WI38 (cell line): ENCODE measurements at regions not wholly inside any gene's neighbourhood (a gene's known extent, or its start where the extent isn't known, plus 50 kb on each side); places are given as distances from the start of the nearest gene placed in this dataset.

Experiments
- H3K4me3 ChIP-seq: 2 replicates; pipeline ENCODE4 v1.5.1; 2011; ENCODE audit warnings: low read depth, mild to moderate bottlenecking, control low read depth, low read length
- CTCF ChIP-seq: IDR thresholded peaks from 2 replicates; pipeline ENCODE4 v1.5.1; 2012; ENCODE audit warnings: low read depth, mild to moderate bottlenecking, control low read depth, low read length

- H3K4me3 ChIP-seq = no peak overlapping the region
- TF ChIP-seq CTCF = no peak
Observed at GRCh38 chr10:108639010-108639409, 1284.3 kb downstream of the XPNPEP1 start.

DNA sequence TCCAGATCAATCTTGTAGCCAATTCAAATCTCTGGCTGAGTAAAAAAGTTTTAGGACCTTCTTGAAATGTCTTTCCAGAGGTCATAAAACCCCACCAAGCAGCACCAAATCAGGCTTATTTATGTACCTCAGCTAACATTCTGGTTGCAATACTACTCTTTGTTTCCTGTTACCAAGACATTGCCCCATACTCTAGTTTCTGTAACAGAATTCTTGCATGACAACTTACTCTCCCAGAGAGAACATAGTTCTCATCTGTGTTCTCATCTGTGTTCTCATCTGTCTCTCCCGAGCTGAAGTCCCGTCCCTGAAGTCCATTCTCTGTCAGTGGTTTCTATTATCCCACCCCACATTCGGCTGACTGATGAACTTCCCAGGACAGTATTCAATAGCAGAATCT lies 1285.1 kb downstream of the XPNPEP1 start:
- no peak for TF ChIP-seq CTCF
- no peak overlapping the region for H3K4me3 ChIP-seq

DNA sequence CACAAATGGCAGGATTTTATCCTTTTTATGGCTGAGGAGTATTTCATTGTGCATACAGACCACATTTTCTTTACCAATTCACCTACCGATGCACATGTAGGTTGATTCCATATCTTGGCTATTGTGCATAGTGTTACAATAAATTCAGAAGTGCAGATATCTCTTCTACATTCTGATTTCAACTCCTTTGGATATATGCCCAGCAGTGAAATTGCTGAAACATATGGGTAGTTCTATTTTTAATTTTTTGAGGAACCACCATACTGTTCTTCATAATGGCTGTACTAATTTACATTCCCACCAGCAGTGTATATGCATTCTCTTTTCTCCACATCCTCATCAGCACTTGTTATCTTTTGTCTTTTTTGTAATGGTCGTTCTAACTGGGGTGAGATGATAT lies 1290.3 kb downstream of the XPNPEP1 start:
- no peak for TF ChIP-seq CTCF

DNA sequence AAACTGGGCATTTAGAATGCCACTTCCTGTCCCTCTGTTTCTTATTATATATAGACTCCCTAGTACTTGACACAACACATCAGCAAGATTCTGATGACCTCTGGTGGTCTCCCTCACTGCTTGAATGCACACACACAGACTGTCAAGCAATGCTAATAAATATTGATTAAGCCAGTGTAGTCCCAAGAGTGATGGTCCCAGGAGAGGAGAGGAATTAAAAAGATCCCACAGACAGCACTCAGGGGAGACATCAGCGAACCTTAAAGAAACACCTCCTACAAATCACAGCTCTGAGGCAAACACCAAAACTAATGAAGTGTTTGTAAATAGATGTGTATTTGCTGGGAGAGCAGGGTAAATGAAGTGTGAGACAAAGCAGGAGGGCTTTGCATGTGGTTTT lies 1291.2 kb downstream of the XPNPEP1 start:
- H3K4me3 ChIP-seq = no peak overlapping the region
- no peak for TF ChIP-seq CTCF

More for the DNA sequence above, 1290.3 kb downstream of the XPNPEP1 start:
- no peak overlapping the region for H3K4me3 ChIP-seq

DNA sequence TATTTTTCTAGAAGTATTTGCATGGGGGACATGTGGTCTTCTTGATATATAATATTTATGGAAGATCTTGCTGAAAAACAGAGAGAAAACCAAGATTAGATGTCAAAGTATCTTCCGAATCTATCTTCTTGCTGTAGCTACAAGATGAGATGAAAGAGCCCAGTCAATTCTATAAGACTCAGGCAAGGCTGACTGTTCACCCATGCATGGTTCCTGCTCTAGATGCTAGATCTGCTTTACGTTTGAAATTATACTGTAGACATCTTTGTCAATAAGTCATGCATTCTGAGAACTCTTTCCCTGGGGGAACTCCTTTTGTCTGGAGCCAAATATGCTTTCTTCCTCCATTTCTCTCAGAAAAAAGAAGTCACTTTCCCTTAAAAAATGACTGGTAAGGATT lies 1292.0 kb downstream of the XPNPEP1 start:
- H3K4me3 ChIP-seq = no peak overlapping the region
- TF ChIP-seq CTCF = no peak

DNA sequence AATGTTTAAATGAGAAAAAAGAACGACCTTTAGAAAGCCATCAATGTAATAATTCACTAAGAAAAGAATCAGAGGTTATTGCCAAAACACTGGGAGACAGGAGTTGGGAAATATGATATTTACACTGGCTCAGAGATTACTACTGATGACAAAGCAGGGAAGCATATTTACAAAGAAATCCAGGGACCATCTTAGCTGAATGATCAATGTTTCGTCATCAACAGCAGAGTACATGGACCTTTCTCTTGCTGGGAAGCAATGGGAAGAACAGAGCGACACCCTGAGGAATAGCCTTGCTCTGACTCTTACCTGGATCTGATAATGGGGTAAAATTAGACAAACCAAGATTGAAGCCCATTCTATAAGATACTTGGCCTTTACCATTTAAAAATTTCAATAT lies 1293.5 kb downstream of the XPNPEP1 start:
- no peak for TF ChIP-seq CTCF
- no peak overlapping the region for H3K4me3 ChIP-seq

- no peak for TF ChIP-seq CTCF
- H3K4me3 ChIP-seq = no peak overlapping the region
Observed at GRCh38 chr10:108624052-108624451, 1299.3 kb downstream of the XPNPEP1 start.
